ENCODE measurements at regions not wholly inside any gene's neighbourhood (a gene's known extent, or its start where the extent isn't known, plus 50 kb on each side); places are given as distances from the start of the nearest gene placed in this dataset.
A peak's percentile ranks its signal among the peaks of the same experiment; 100 is the strongest.
"Not testable (repeated sequence)": the region's sequence is repeated elsewhere in the genome, so short reads cannot be mapped to it uniquely, and the experiment has no call there.

- Histone ChIP-seq H3K4me2 (ENCODE audit: extremely low read depth, insufficient read depth, low read length) (no peak overlapping the region), H3K4me3 (replicated peaks in 1 of 4; ENCODE audit: control extremely low read depth in 1 of 4, insufficient read depth in 1 of 4, low read depth in 3 of 4, low read length in 4 of 4) (no peak overlapping the region), H3K4me1 (ENCODE audit: control insufficient read depth, extremely low read depth, insufficient read depth, low read length) (no peaks in the 10 kb centered on the region), H4K20me1 (ENCODE audit: control insufficient read depth, extremely low read depth, insufficient read depth, low read length) (no peaks in the 10 kb centered on the region), H3K9ac (ENCODE audit: insufficient read depth, low read length) (no peak overlapping the region), H3K36me3 (ENCODE audit: control insufficient read depth, insufficient read depth, low read length) (no peaks in the 10 kb centered on the region), H3K79me2 (ENCODE audit: control insufficient read depth, insufficient read depth, low read length) (no peaks in the 10 kb centered on the region), H3K27me3 (ENCODE audit: control insufficient read depth, insufficient read depth, low read length) (no peaks in the 10 kb centered on the region), H3K9me3 (ENCODE audit: control insufficient read depth, insufficient read depth, low read depth, low read length) (no peaks in the 10 kb centered on the region), H3K27ac (ENCODE audit: insufficient read depth, low read length) (no peak overlapping the region), H2AFZ (ENCODE audit: low read length) (no peak overlapping the region)
- no peak for TF ChIP-seq EZH2 (IDR thresholded peaks at IDR 0.05; ENCODE audit: low read length, missing control alignments)
- TF ChIP-seq, protein P1, sequence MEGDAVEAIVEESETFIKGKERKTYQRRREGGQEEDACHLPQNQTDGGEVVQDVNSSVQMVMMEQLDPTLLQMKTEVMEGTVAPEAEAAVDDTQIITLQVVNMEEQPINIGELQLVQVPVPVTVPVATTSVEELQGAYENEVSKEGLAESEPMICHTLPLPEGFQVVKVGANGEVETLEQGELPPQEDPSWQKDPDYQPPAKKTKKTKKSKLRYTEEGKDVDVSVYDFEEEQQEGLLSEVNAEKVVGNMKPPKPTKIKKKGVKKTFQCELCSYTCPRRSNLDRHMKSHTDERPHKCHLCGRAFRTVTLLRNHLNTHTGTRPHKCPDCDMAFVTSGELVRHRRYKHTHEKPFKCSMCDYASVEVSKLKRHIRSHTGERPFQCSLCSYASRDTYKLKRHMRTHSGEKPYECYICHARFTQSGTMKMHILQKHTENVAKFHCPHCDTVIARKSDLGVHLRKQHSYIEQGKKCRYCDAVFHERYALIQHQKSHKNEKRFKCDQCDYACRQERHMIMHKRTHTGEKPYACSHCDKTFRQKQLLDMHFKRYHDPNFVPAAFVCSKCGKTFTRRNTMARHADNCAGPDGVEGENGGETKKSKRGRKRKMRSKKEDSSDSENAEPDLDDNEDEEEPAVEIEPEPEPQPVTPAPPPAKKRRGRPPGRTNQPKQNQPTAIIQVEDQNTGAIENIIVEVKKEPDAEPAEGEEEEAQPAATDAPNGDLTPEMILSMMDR (conservative IDR thresholded peaks at IDR 0.05 in 1 of 2, IDR thresholded peaks at IDR 0.05 in 1 of 2; ENCODE audit: low read depth in 1 of 2, low read length in 2 of 2), result no peak
- DNase-seq (ENCODE audit: low read depth in 2 of 2), result no peak
Measured at GRCh38 chr16:26826500-26826899, 240.2 kb upstream of the C16orf82 start.

DNA sequence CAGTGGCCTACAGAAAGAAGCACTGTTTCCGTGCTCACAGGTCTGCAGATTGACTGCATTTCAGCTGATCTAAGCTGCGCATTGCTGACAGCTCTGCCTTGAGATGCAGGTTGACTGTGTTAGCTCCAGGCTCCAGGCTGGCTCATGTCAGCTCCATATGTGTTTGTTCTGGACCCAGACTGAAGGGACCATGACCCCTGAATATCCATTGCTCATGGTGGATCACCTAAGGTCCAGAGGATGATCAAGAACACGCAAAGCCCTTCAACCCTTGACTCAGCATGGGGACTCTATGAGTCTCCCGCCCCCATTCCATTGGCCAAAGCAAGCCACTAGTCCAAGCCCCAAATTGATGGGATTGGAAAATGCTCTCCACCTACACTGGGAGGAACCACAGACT is 239.3 kb upstream of the C16orf82 start:
- H3K9me3 ChIP-seq (ENCODE audit: control insufficient read depth, insufficient read depth, low read depth, low read length), result no peaks in the 10 kb centered on the region
- TF ChIP-seq EZH2 (IDR thresholded peaks at IDR 0.05; ENCODE audit: low read length, missing control alignments), result no peak
- TF ChIP-seq, protein P1 (conservative IDR thresholded peaks at IDR 0.05 in 1 of 2, IDR thresholded peaks at IDR 0.05 in 1 of 2; ENCODE audit: low read depth in 1 of 2, low read length in 2 of 2), result no peak
- H3K9ac ChIP-seq (ENCODE audit: insufficient read depth, low read length), result no peak overlapping the region
- no peaks in the 10 kb centered on the region for H3K79me2 ChIP-seq (ENCODE audit: control insufficient read depth, insufficient read depth, low read length)
- H3K36me3 ChIP-seq (ENCODE audit: control insufficient read depth, insufficient read depth, low read length), result no peaks in the 10 kb centered on the region
- no peaks in the 10 kb centered on the region for H3K4me1 ChIP-seq (ENCODE audit: control insufficient read depth, extremely low read depth, insufficient read depth, low read length)
- no peaks in the 10 kb centered on the region for H3K27me3 ChIP-seq (ENCODE audit: control insufficient read depth, insufficient read depth, low read length)
- no peak overlapping the region for H3K27ac ChIP-seq (ENCODE audit: insufficient read depth, low read length)
- H2AFZ ChIP-seq (ENCODE audit: low read length), result no peak overlapping the region
- no peaks in the 10 kb centered on the region for H4K20me1 ChIP-seq (ENCODE audit: control insufficient read depth, extremely low read depth, insufficient read depth, low read length)
- no peak overlapping the region for H3K4me3 ChIP-seq (replicated peaks in 1 of 4; ENCODE audit: control extremely low read depth in 1 of 4, insufficient read depth in 1 of 4, low read depth in 3 of 4, low read length in 4 of 4)
- H3K4me2 ChIP-seq (ENCODE audit: extremely low read depth, insufficient read depth, low read length), result no peak overlapping the region
- no peak for DNase-seq (ENCODE audit: low read depth in 2 of 2)

GRCh38 chr16:26830428-26831127 is 236.1 kb upstream of the C16orf82 start:
- Histone ChIP-seq H3K4me3 (replicated peaks in 1 of 4; ENCODE audit: control extremely low read depth in 1 of 4, insufficient read depth in 1 of 4, low read depth in 3 of 4, low read length in 4 of 4) (no peak overlapping the region), H4K20me1 (ENCODE audit: control insufficient read depth, extremely low read depth, insufficient read depth, low read length) (no peaks in the 10 kb centered on the region), H2AFZ (ENCODE audit: low read length) (no peak overlapping the region), H3K4me1 (ENCODE audit: control insufficient read depth, extremely low read depth, insufficient read depth, low read length) (no peaks in the 10 kb centered on the region), H3K9me3 (ENCODE audit: control insufficient read depth, insufficient read depth, low read depth, low read length) (no peaks in the 10 kb centered on the region), H3K4me2 (ENCODE audit: extremely low read depth, insufficient read depth, low read length) (no peak overlapping the region), H3K27me3 (ENCODE audit: control insufficient read depth, insufficient read depth, low read length) (no peaks in the 10 kb centered on the region), H3K79me2 (ENCODE audit: control insufficient read depth, insufficient read depth, low read length) (no peaks in the 10 kb centered on the region), H3K9ac (ENCODE audit: insufficient read depth, low read length) (no peak overlapping the region), H3K27ac (ENCODE audit: insufficient read depth, low read length) (no peak overlapping the region), H3K36me3 (ENCODE audit: control insufficient read depth, insufficient read depth, low read length) (no peaks in the 10 kb centered on the region)
- TF ChIP-seq, protein P1 (conservative IDR thresholded peaks at IDR 0.05 in 1 of 2, IDR thresholded peaks at IDR 0.05 in 1 of 2; ENCODE audit: low read depth in 1 of 2, low read length in 2 of 2), result no peak
- no peak for TF ChIP-seq EZH2 (IDR thresholded peaks at IDR 0.05; ENCODE audit: low read length, missing control alignments)
- peak in 1 of 2 donors; percentile 77 for DNase-seq (ENCODE audit: low read depth in 2 of 2)

- H3K4me2 ChIP-seq (ENCODE audit: extremely low read depth, insufficient read depth, low read length); H3K27ac ChIP-seq (ENCODE audit: insufficient read depth, low read length); H4K20me1 ChIP-seq (ENCODE audit: control insufficient read depth, extremely low read depth, insufficient read depth, low read length); H3K36me3 ChIP-seq (ENCODE audit: control insufficient read depth, insufficient read depth, low read length); H3K27me3 ChIP-seq (ENCODE audit: control insufficient read depth, insufficient read depth, low read length); H3K4me3 ChIP-seq (replicated peaks in 1 of 4; ENCODE audit: control extremely low read depth in 1 of 4, insufficient read depth in 1 of 4, low read depth in 3 of 4, low read length in 4 of 4); H3K9ac ChIP-seq (ENCODE audit: insufficient read depth, low read length); H3K9me3 ChIP-seq (ENCODE audit: control insufficient read depth, insufficient read depth, low read depth, low read length); H3K4me1 ChIP-seq (ENCODE audit: control insufficient read depth, extremely low read depth, insufficient read depth, low read length); H2AFZ ChIP-seq (ENCODE audit: low read length); H3K79me2 ChIP-seq (ENCODE audit: control insufficient read depth, insufficient read depth, low read length); DNase-seq (ENCODE audit: low read depth in 2 of 2): not testable (repeated sequence)
Measured at GRCh38 chr16:26836114-26836513, 230.6 kb upstream of the C16orf82 start.

Data from fibroblast of lung (primary cell).